SK-N-SH (cell line): ENCODE measurements at regions not wholly inside any gene's neighbourhood (a gene's known extent, or its start where the extent isn't known, plus 50 kb on each side); places are given as distances from the start of the nearest gene placed in this dataset.

Experiments used
- CTCF ChIA-PET: fragments of 300-600, 350-600 bp; formaldehyde crosslinking; extraction: SDS; loops from one replicate; lab custom pipeline; 2021; lab: Yijun Ruan, JAX
- POLR2A ChIA-PET: fragments of 350-600 bp; sonication (Branson Sonifier 250); formaldehyde crosslinking; extraction: SDS; loops from one replicate; lab custom pipeline; 2020; ENCODE audit warnings: antibody characterized with exemption, inconsistent platforms; lab: Yijun Ruan, JAX
- DNase-seq: peaks from one replicate; pipeline ENCODE4 v3.0.0; 2012
- H2AFZ ChIP-seq: fragments of 200-600 bp; sonication (generic); 2 replicates; pipeline ENCODE4 v1.8.1; 2016; ENCODE audit warnings: antibody characterized with exemption, mild to moderate bottlenecking, low read depth
- H3F3A ChIP-seq: fragments of 200-600 bp; sonication (generic); replicated peaks from 2 replicates; pipeline ENCODE3; 2016; ENCODE audit warnings: antibody characterized with exemption, mild to moderate bottlenecking; ENCODE audit not compliant: insufficient read depth
- H3K27ac ChIP-seq, 2 experiments: fragments of 200-500 bp in 1 of 2; fragments of 200-600 bp in 1 of 2; sonication (Bioruptor generic) in 1 of 2; sonication (generic), shearing (Covaris generic) in 1 of 2; 2 replicates each; pipeline versions ENCODE4 v1.5.1 to v1.6.1; 2014 to 2016; ENCODE audit warnings: low read depth in 2 of 2, inconsistent platforms in 1 of 2, low read length in 1 of 2, mild to moderate bottlenecking in 1 of 2, mixed read lengths in 1 of 2
- H3K27me3 ChIP-seq: fragments of 200-600 bp; sonication (generic), shearing (Covaris generic); 2 replicates; pipeline ENCODE4 v1.6.1; 2016; ENCODE audit warnings: mixed run types; ENCODE audit not compliant: insufficient read depth
- H3K36me3 ChIP-seq, 2 experiments: fragments of 200-500 bp in 1 of 2; fragments of 200-600 bp in 1 of 2; sonication (Bioruptor generic) in 1 of 2; sonication (generic) in 1 of 2; replicated peaks in 1 of 2; 2 replicates each; pipeline versions ENCODE3 to v1.5.1; 2014 to 2016; ENCODE audit warnings: low read length in 1 of 2, mild to moderate bottlenecking in 1 of 2; ENCODE audit not compliant: insufficient read depth in 2 of 2, control insufficient read depth in 1 of 2
- H3K4me1 ChIP-seq, 2 experiments: fragments of 200-500 bp in 1 of 2; fragments of 200-600 bp in 1 of 2; sonication (Bioruptor generic) in 1 of 2; sonication (generic), shearing (Covaris generic) in 1 of 2; 2 replicates each; pipeline versions ENCODE4 v1.5.1 to v1.6.1; 2014 to 2016; ENCODE audit warnings: low read depth in 1 of 2, low read length in 1 of 2, mixed run types in 1 of 2; ENCODE audit not compliant: insufficient read depth in 2 of 2, control insufficient read depth in 1 of 2
- H3K4me2 ChIP-seq: fragments of 200-600 bp; sonication (generic), shearing (Covaris generic); 2 replicates; pipeline ENCODE4 v1.6.1; 2017; ENCODE audit warnings: mixed run types
- H3K4me3 ChIP-seq, 2 experiments: fragments of 200-500 bp in 1 of 2; fragments of 200-600 bp in 1 of 2; sonication (Bioruptor generic) in 1 of 2; sonication (generic), shearing (Covaris generic) in 1 of 2; 2 replicates each; pipeline versions ENCODE4 v1.5.1 to v1.8.1; 2014 to 2016; ENCODE audit warnings: low read depth in 2 of 2, inconsistent platforms in 1 of 2, low read length in 1 of 2, mild to moderate bottlenecking in 1 of 2, mixed read lengths in 1 of 2, moderate library complexity in 1 of 2
- H3K79me2 ChIP-seq: fragments of 200-600 bp; sonication (generic); 2 replicates; pipeline ENCODE4 v1.8.1; 2017; ENCODE audit warnings: mild to moderate bottlenecking; ENCODE audit not compliant: insufficient read depth
- H3K9ac ChIP-seq: fragments of 200-600 bp; sonication (generic); 2 replicates; pipeline ENCODE4 v1.6.1; 2017; ENCODE audit warnings: mixed run types
- H3K9me2 ChIP-seq: fragments of 200-600 bp; sonication (generic); 2 replicates; pipeline ENCODE4 v1.6.1; 2017; ENCODE audit warnings: mixed run types
- H3K9me3 ChIP-seq: fragments of 200-600 bp; sonication (generic); 2 replicates; pipeline ENCODE4 v1.6.1; 2017; ENCODE audit warnings: mixed run types, mild to moderate bottlenecking, moderate library complexity
- H4K20me1 ChIP-seq: fragments of 200-600 bp; sonication (generic); 2 replicates; pipeline ENCODE4 v1.6.1; 2017; ENCODE audit warnings: mild to moderate bottlenecking, mixed run types; ENCODE audit not compliant: insufficient read depth
- EP300 ChIP-seq, 2 experiments: IDR thresholded peaks; 2 replicates each; pipeline versions ENCODE4 v1.4.0 to v1.6.1; 2012; ENCODE audit warnings: borderline replicate concordance in 1 of 2, low read depth in 1 of 2, low read length in 1 of 2
- GATA2 ChIP-seq: sonication (generic); formaldehyde crosslinking; IDR thresholded peaks from 2 replicates; pipeline ENCODE4 v1.5.0; 2020; ENCODE audit warnings: mild to moderate bottlenecking, missing genetic modification reagents
- MEF2A ChIP-seq: IDR thresholded peaks from 2 replicates; pipeline ENCODE4 v1.4.0; 2012; ENCODE audit warnings: low read depth, borderline replicate concordance
- MXI1 ChIP-seq: IDR thresholded peaks from 2 replicates; pipeline ENCODE4 v1.6.1; 2012; ENCODE audit warnings: mild to moderate bottlenecking, low read depth, low read length, improper control_type of control experiment
- PBX3 ChIP-seq: IDR thresholded peaks from 2 replicates; pipeline ENCODE4; 2012
- RAD21 ChIP-seq: IDR thresholded peaks from 2 replicates; pipeline ENCODE4 v1.6.1; 2012; ENCODE audit warnings: mild to moderate bottlenecking, low read length
- RFX5 ChIP-seq: IDR thresholded peaks from 2 replicates; pipeline ENCODE4 v1.6.1; 2012; ENCODE audit warnings: mild to moderate bottlenecking, improper control_type of control experiment, low read length
- SMC3 ChIP-seq: IDR thresholded peaks from 2 replicates; pipeline ENCODE4 v1.6.1; 2012; ENCODE audit warnings: low read depth, low read length, improper control_type of control experiment
- TAF1 ChIP-seq: IDR thresholded peaks from 2 replicates; pipeline ENCODE4 v1.6.1; 2012; ENCODE audit warnings: low read depth, mild to moderate bottlenecking, low read length, moderate library complexity, borderline replicate concordance
- USF2 ChIP-seq: fragments of 150-350 bp; IDR thresholded peaks from 2 replicates; pipeline ENCODE4 v1.6.1; 2017; ENCODE audit warnings: antibody characterized with exemption, low read length, low read depth, borderline replicate concordance
- YY1 ChIP-seq: IDR thresholded peaks from 2 replicates; pipeline ENCODE4 v1.4.0; 2012; ENCODE audit warnings: low read depth, mild to moderate bottlenecking
- WGBS: methylation state at CpG from one replicate; pipeline ENCODE4 v1.1.6; 2017; ENCODE audit warnings: low lambda C conversion rate; 5-methylcytosine and 5-hydroxymethylcytosine counted together
- TF ChIP-seq, protein P1 (sequence below): IDR thresholded peaks from 2 replicates; pipeline ENCODE4 v1.4.0; 2012; ENCODE audit warnings: low read depth, borderline replicate concordance

DNA sequence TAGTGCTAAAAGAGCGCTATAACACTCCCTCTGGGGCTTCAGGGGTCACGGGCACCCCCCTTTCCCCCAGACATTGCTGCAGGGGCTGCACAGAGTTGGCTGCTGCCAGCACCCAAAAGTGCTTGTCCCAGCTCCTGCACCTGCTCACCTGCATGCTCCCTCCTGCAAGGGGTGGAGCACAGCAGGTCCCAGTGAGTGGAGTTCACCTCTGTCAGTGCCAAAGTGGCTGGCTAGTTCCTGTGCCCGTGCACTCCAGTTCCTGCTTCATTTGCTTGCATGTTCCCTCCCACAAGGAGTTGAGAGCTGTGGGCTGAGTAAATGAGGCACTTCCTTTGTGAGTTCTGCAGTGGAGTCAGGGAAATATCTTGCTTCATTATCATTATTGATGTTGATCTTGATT, 476.9 kb downstream of the SQOR start:
- 19% methylated on average over 1 of the region's 3 CpGs for WGBS
- DNase-seq = no peak
- Histone ChIP-seq H3F3A (no peaks in the 10 kb centered on the region), H3K9me2 (no peaks in the 10 kb centered on the region), H3K27ac (no peak overlapping the region), H4K20me1 (no peaks in the 10 kb centered on the region), H3K79me2 (no peaks in the 10 kb centered on the region), H3K4me3 (no peak overlapping the region), H3K9ac (no peak overlapping the region), H3K36me3 (no peaks in the 10 kb centered on the region), H2AFZ (no peak overlapping the region), H3K9me3 (no peaks in the 10 kb centered on the region), H3K4me2 (no peak overlapping the region), H3K4me1 (peaks cover 0 to 3% of the 10 kb centered on the region in 2 experiments; a peak in 1 of 4 replicates), H3K27me3 (no peaks in the 10 kb centered on the region)
- POLR2A ChIA-PET = no interaction called here
- CTCF ChIA-PET = interaction anchor here (0.7 to 1.2 kb wide), 2 partner anchors 20 to 129 kb away, joined by 3 read pairs; no protein-coding TSS in a partner anchor
- TF ChIP-seq MXI1 = no peak
- no peak for TF ChIP-seq EP300 (IDR thresholded peaks at IDR 0.05; ENCODE audit: borderline replicate concordance in 1 of 2, low read depth in 1 of 2, low read length in 1 of 2)
- TF ChIP-seq RFX5 = no peak
- no peak for TF ChIP-seq SMC3
- no peak for TF ChIP-seq PBX3
- TF ChIP-seq TAF1 = no peak
- no peak for TF ChIP-seq GATA2
- TF ChIP-seq RAD21 = no peak
- TF ChIP-seq, protein P1, sequence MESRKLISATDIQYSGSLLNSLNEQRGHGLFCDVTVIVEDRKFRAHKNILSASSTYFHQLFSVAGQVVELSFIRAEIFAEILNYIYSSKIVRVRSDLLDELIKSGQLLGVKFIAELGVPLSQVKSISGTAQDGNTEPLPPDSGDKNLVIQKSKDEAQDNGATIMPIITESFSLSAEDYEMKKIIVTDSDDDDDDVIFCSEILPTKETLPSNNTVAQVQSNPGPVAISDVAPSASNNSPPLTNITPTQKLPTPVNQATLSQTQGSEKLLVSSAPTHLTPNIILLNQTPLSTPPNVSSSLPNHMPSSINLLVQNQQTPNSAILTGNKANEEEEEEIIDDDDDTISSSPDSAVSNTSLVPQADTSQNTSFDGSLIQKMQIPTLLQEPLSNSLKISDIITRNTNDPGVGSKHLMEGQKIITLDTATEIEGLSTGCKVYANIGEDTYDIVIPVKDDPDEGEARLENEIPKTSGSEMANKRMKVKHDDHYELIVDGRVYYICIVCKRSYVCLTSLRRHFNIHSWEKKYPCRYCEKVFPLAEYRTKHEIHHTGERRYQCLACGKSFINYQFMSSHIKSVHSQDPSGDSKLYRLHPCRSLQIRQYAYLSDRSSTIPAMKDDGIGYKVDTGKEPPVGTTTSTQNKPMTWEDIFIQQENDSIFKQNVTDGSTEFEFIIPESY = no peak

GRCh38 chr15:46117071-46117470, 482.2 kb downstream of the SQOR start:
- no peaks in the 10 kb centered on the region for H3K36me3 ChIP-seq
- H3K9ac ChIP-seq = no peak overlapping the region
- no peak for DNase-seq
- H3K9me2 ChIP-seq = no peaks in the 10 kb centered on the region
- no peak for TF ChIP-seq YY1
- TF ChIP-seq MEF2A = no peak
- TF ChIP-seq USF2 = no peak
- ChIA-PET POLR2A (no interaction called here), CTCF (no interaction called here)
- H3K27me3 ChIP-seq = no peaks in the 10 kb centered on the region
- H3K4me3 ChIP-seq = no peak overlapping the region
- H4K20me1 ChIP-seq = no peaks in the 10 kb centered on the region
- no peaks in the 10 kb centered on the region for H3F3A ChIP-seq
- no peaks in the 10 kb centered on the region for H3K79me2 ChIP-seq
- H3K9me3 ChIP-seq = no peaks in the 10 kb centered on the region
- H2AFZ ChIP-seq = no peak overlapping the region
- H3K4me1 ChIP-seq = no peaks in the 10 kb centered on the region
- no peak overlapping the region for H3K27ac ChIP-seq
- H3K4me2 ChIP-seq = no peak overlapping the region
